NT2/D1 (cell line): ENCODE measurements at regions not wholly inside any gene's neighbourhood (a gene's known extent, or its start where the extent isn't known, plus 50 kb on each side); places are given as distances from the start of the nearest gene placed in this dataset.
"Not testable (repeated sequence)": the region's sequence is repeated elsewhere in the genome, so short reads cannot be mapped to it uniquely, and the experiment has no call there.

Source experiments
- DNase-seq: peaks from one replicate; pipeline ENCODE4 v3.0.0-alpha.2; 2011; ENCODE audit warnings: low read depth, low spot score
- H3K27me3 ChIP-seq: 2 replicates; pipeline ENCODE4 v1.6.0; 2011; ENCODE audit warnings: mild to moderate bottlenecking; ENCODE audit not compliant: insufficient read length, insufficient read depth
- H3K36me3 ChIP-seq: 2 replicates; pipeline ENCODE4 v1.6.1; 2011; ENCODE audit warnings: mild to moderate bottlenecking, low read length, mixed read lengths; ENCODE audit not compliant: insufficient read depth, insufficient read length
- H3K4me1 ChIP-seq: 2 replicates; pipeline ENCODE4 v1.5.1; 2011; ENCODE audit not compliant: insufficient read depth, insufficient read length
- H3K4me3 ChIP-seq: 2 replicates; pipeline ENCODE4 v1.5.1; 2011; ENCODE audit warnings: low read depth; ENCODE audit not compliant: insufficient read length
- H3K9ac ChIP-seq: 2 replicates; pipeline ENCODE4 v1.6.0; 2011; ENCODE audit warnings: low read depth; ENCODE audit not compliant: insufficient read length
- H3K9me3 ChIP-seq: 2 replicates; pipeline ENCODE4 v1.5.1; 2011; ENCODE audit warnings: mild to moderate bottlenecking, low read length; ENCODE audit not compliant: insufficient read depth
- SUZ12 ChIP-seq: IDR thresholded peaks from 2 replicates; pipeline ENCODE4 v1.6.1; 2011; ENCODE audit not compliant: insufficient read length, insufficient read depth; ENCODE audit errors: extremely low read depth
- YY1 ChIP-seq: IDR thresholded peaks from 2 replicates; pipeline ENCODE4 v1.6.1; 2011; ENCODE audit not compliant: insufficient read length, insufficient read depth
- ZNF274 ChIP-seq: IDR thresholded peaks from 2 replicates; pipeline ENCODE4 v1.6.1; 2011; ENCODE audit warnings: mild to moderate bottlenecking, low read depth, low read length

- TF ChIP-seq SUZ12 (no peak), YY1 (no peak), ZNF274 (no peak)
- Histone ChIP-seq H3K4me1 (peaks cover under 1% of the 10 kb centered on the region), H3K9ac (no peak overlapping the region), H3K9me3 (no peaks in the 10 kb centered on the region), H3K36me3 (no peaks in the 10 kb centered on the region), H3K27me3 (no peaks in the 10 kb centered on the region), H3K4me3 (no peak overlapping the region)
- no peak for DNase-seq
Measured at GRCh38 chr6:15822835-15823234, 160.0 kb upstream of the DTNBP1 start.

- no peak overlapping the region for H3K9ac ChIP-seq
- no peak for TF ChIP-seq ZNF274
- no peak for TF ChIP-seq YY1
- TF ChIP-seq SUZ12 = no peak
- DNase-seq = no peak
- no peaks in the 10 kb centered on the region for H3K27me3 ChIP-seq
- peaks cover 4% of the 10 kb centered on the region for H3K4me1 ChIP-seq
- H3K36me3 ChIP-seq = no peaks in the 10 kb centered on the region
- no peak overlapping the region for H3K4me3 ChIP-seq
- no peaks in the 10 kb centered on the region for H3K9me3 ChIP-seq
Measured at GRCh38 chr6:15819841-15820240, 157.0 kb upstream of the DTNBP1 start.

- no peaks in the 10 kb centered on the region for H3K27me3 ChIP-seq
- no peak overlapping the region for H3K4me3 ChIP-seq
- H3K36me3 ChIP-seq = no peaks in the 10 kb centered on the region
- no peak overlapping the region for H3K9ac ChIP-seq
- peaks cover 4% of the 10 kb centered on the region for H3K4me1 ChIP-seq
- TF ChIP-seq ZNF274 = no peak
- TF ChIP-seq SUZ12 = no peak
- TF ChIP-seq YY1 = no peak
- no peaks in the 10 kb centered on the region for H3K9me3 ChIP-seq
- DNase-seq = no peak
Measured at GRCh38 chr6:15819226-15819625, 156.4 kb upstream of the DTNBP1 start.

GRCh38 chr6:15818491-15818890 is 155.7 kb upstream of the DTNBP1 start:
- TF ChIP-seq YY1 (no peak), ZNF274 (no peak), SUZ12 (no peak)
- no peak overlapping the region for H3K9ac ChIP-seq
- no peak overlapping the region for H3K4me3 ChIP-seq
- DNase-seq = no peak
- no peaks in the 10 kb centered on the region for H3K36me3 ChIP-seq
- H3K27me3 ChIP-seq = no peaks in the 10 kb centered on the region
- H3K4me1 ChIP-seq = peaks cover 4% of the 10 kb centered on the region
- no peaks in the 10 kb centered on the region for H3K9me3 ChIP-seq

- no peak for DNase-seq
Measured at GRCh38 chr6:15818044-15818443, 155.2 kb upstream of the DTNBP1 start.

GRCh38 chr6:15817100-15817499 is 154.3 kb upstream of the DTNBP1 start:
- Histone ChIP-seq H3K9me3 (no peaks in the 10 kb centered on the region), H3K4me3 (no peak overlapping the region), H3K4me1 (peaks cover 4% of the 10 kb centered on the region), H3K9ac (no peak overlapping the region), H3K27me3 (no peaks in the 10 kb centered on the region), H3K36me3 (no peaks in the 10 kb centered on the region)
- TF ChIP-seq YY1 (no peak), SUZ12 (no peak), ZNF274 (no peak)
- no peak for DNase-seq

More at GRCh38 chr6:15818044-15818443, 155.2 kb upstream of the DTNBP1 start:
- Histone ChIP-seq H3K27me3 (no peaks in the 10 kb centered on the region), H3K36me3 (no peaks in the 10 kb centered on the region), H3K9ac (no peak overlapping the region), H3K9me3 (no peaks in the 10 kb centered on the region), H3K4me3 (no peak overlapping the region), H3K4me1 (peaks cover 4% of the 10 kb centered on the region)
- TF ChIP-seq YY1 (no peak), ZNF274 (no peak), SUZ12 (no peak)

GRCh38 chr6:15816661-15817060 is 153.8 kb upstream of the DTNBP1 start:
- TF ChIP-seq YY1 (no peak), SUZ12 (no peak), ZNF274 (no peak)
- Histone ChIP-seq H3K9me3 (no peaks in the 10 kb centered on the region), H3K27me3 (no peaks in the 10 kb centered on the region), H3K4me1 (peaks cover 4% of the 10 kb centered on the region), H3K9ac (no peak overlapping the region), H3K36me3 (no peaks in the 10 kb centered on the region), H3K4me3 (no peak overlapping the region)
- DNase-seq = no peak

GRCh38 chr6:15813698-15814097 is 150.9 kb upstream of the DTNBP1 start:
- H3K27me3 ChIP-seq, H3K4me1 ChIP-seq, H3K9ac ChIP-seq, DNase-seq, H3K4me3 ChIP-seq, H3K9me3 ChIP-seq, H3K36me3 ChIP-seq: not testable (repeated sequence)
